Heart left ventricle (tissue), 16 donors: ENCODE measurements at regions not wholly inside any gene's neighbourhood (a gene's known extent, or its start where the extent isn't known, plus 50 kb on each side); places are given as distances from the start of the nearest gene placed in this dataset.

Experiments
- ATAC-seq, 4 donors: fragments of 200-7000 bp; cut with Tn5 transposase; one replicate each; pipeline ENCODE4 v1.9.1; 2020 to 2022; ENCODE audit warnings: moderate library complexity in 4 of 4, mild to moderate bottlenecking in 3 of 4, moderate number of reproducible peaks in 1 of 4
- DNase-seq, 5 donors: peaks; one replicate each; pipeline ENCODE4 v3.0.0-alpha.2; 2020
- H3K27ac ChIP-seq, 12 donors: fragments of 200-600 bp; sonication (generic) in 4 of 12; one replicate each; pipeline versions ENCODE4 v1.5.0 to v1.8.0; 2016 to 2022; ENCODE audit warnings: mild to moderate bottlenecking in 2 of 12
- H3K27me3 ChIP-seq, 9 donors: fragments of 200-600 bp; sonication (generic) in 2 of 9; one replicate each; pipeline versions ENCODE4 v1.5.1 to v1.8.0; 2016 to 2022; ENCODE audit warnings: mild to moderate bottlenecking in 3 of 9
- H3K36me3 ChIP-seq, 9 donors: fragments of 200-600 bp; sonication (generic) in 2 of 9; one replicate each; pipeline versions ENCODE4 v1.5.0 to v1.8.0; 2018 to 2022; ENCODE audit warnings: mild to moderate bottlenecking in 2 of 9
- H3K4me1 ChIP-seq, 12 donors: fragments of 200-600 bp; sonication (generic) in 4 of 12; one replicate each; pipeline versions ENCODE4 v1.5.0 to v1.8.0; 2016 to 2022; ENCODE audit warnings: mild to moderate bottlenecking in 3 of 12
- H3K4me3 ChIP-seq, 12 donors: fragments of 200-600 bp; sonication (generic) in 4 of 12; one replicate each; pipeline versions ENCODE4 v1.5.0 to v1.8.0; 2017 to 2022; ENCODE audit warnings: mild to moderate bottlenecking in 9 of 12, moderate library complexity in 4 of 12
- H3K9me3 ChIP-seq, 12 donors: fragments of 200-600 bp; sonication (generic) in 4 of 12; one replicate each; pipeline versions ENCODE4 v1.5.0 to v1.8.0; 2016 to 2022; ENCODE audit warnings: mild to moderate bottlenecking in 1 of 12
- CTCF ChIP-seq, 12 donors: fragments of 200-600 bp; sonication (generic) in 4 of 12; IDR thresholded peaks; one replicate each; pipeline versions ENCODE4 v1.5.0 to v1.8.0; 2018 to 2022; ENCODE audit warnings: antibody characterized with exemption in 12 of 12, mild to moderate bottlenecking in 5 of 12
- POLR2A ChIP-seq, 2 donors: fragments of 450-650 bp; IDR thresholded peaks; one replicate each; pipeline ENCODE4 v1.6.1; 2017; ENCODE audit warnings: antibody characterized with exemption in 2 of 2, mild to moderate bottlenecking in 2 of 2, moderate library complexity in 2 of 2
- WGBS, 4 donors: extraction: QIAGEN DNeasy Blood & Tissue Kit in 2 of 4; methylation state at CpG; one replicate each; pipeline versions ENCODE4 v1.1.5 to v1.1.7; 2013 to 2018; 5-methylcytosine and 5-hydroxymethylcytosine counted together
- intact Hi-C, 10 donors: fragments of 100-400 bp; cut with DNase I; formaldehyde crosslinking; loops; one replicate each; pipeline versions ENCODE4 v1.11.1 to v1.14.2; 2022
- donor health status: ischemic (EF 13 %, LVEDD 7.1; RV severe dilation, severe dysfunction).
- donor health status: healthy with polysubstance abuse.
- donor health status: DM: no; HTN: yes; CAD: no.
- donor health status: DM: no; HTN: no; CAD: no.
- donor health status: ischemic (EF 25% LVEDD 6.9; RV normal size, moderate dysfunction).
- donor health status: ischemic (EF 25% LVEDD 5.7; RV mildly dilated, moderate dysfunction).
- donor health status: healthy.
- donor health status: DM: yes; HTN: yes; CAD: no.
- donor health status: ischemic (EF 35%, LVEDD 5.7; RV mildly dilated, moderate dysfunction).
- donor health status: nonischemic (EF 11% LVEDD 7.7; RV severe dilation, severe dysfunction).
- donor health status: DM: yes; HTN: yes; CAD: no.
- donor health status: PGD.
- donor health status: ischemic (EF 29% LVEDD 5.4; RV normal size, mild dysfunction).
- donor health status: nonischemic (EF 23%, LVEDD 6.1; RV moderate dilation, normal function).

- no peak overlapping the region for H3K27ac ChIP-seq
- intact Hi-C loops, result no loop called here
- ATAC-seq (no peak), DNase-seq (no peak)
- 57 to 75% (median 68%) methylated on average over 8 of the region's 8 CpGs for WGBS, 4 donors
- no peaks in the 10 kb centered on the region for H3K27me3 ChIP-seq
- H3K4me3 ChIP-seq, result no peak overlapping the region
- TF ChIP-seq POLR2A (IDR thresholded peaks at IDR 0.05) (no peak), CTCF (IDR thresholded peaks at IDR 0.05) (no peak)
- H3K9me3 ChIP-seq, result no peaks in the 10 kb centered on the region
- peaks cover 0 to 22% (median 4%) of the 10 kb centered on the region in 12 donors for H3K4me1 ChIP-seq
- no peaks in the 10 kb centered on the region for H3K36me3 ChIP-seq
These were observed 156.4 kb downstream of the EFNB1 start for GRCh38 chrX:68985135-68985755.

- peaks cover 0 to 23% (median 0%) of the 10 kb centered on the region in 12 donors for H3K4me1 ChIP-seq
- no peak for TF ChIP-seq POLR2A (IDR thresholded peaks at IDR 0.05)
- TF ChIP-seq CTCF (IDR thresholded peaks at IDR 0.05), result no peak
- no peaks in the 10 kb centered on the region for H3K9me3 ChIP-seq
- 65 to 83% (median 73%) methylated on average over 3 of the region's 3 CpGs for WGBS, 4 donors
- H3K4me3 ChIP-seq, result no peak overlapping the region
- peak; percentile 68 to 94 (median 86) for ATAC-seq
- intact Hi-C loops, result no loop called here
- DNase-seq, result no peak
- H3K27ac ChIP-seq, result no peak overlapping the region
- no peaks in the 10 kb centered on the region for H3K27me3 ChIP-seq
- no peaks in the 10 kb centered on the region for H3K36me3 ChIP-seq
These were observed 154.4 kb downstream of the EFNB1 start for GRCh38 chrX:68983004-68983857.

DNA sequence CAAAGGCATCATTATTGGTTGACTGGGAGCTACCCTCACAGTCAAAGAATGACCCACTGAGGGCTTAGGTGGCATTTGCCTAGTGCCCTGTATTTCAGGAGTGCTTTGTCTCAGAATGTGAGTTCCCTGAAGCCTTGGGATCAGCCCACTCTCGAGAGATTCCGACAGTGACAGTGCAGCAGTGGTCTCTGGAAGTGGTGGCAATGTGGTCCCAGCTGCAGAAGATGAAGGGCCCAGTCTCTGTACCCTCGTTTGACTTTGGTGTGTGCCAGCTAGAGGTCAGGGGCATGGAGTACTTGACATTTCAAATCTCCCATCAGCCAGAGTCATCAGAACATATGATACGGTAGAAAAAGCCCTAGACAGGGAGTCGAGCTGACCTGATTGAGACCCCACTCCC, 153.7 kb downstream of the EFNB1 start:
- no peak overlapping the region for H3K4me3 ChIP-seq
- H3K36me3 ChIP-seq, result no peaks in the 10 kb centered on the region
- intact Hi-C loops, result no loop called here
- H3K9me3 ChIP-seq, result no peaks in the 10 kb centered on the region
- 66 to 89% (median 82%) methylated on average over 5 of the region's 5 CpGs for WGBS, 4 donors
- H3K27me3 ChIP-seq, result no peaks in the 10 kb centered on the region
- H3K27ac ChIP-seq, result no peak overlapping the region
- ATAC-seq, result no peak
- peaks cover 0 to 30% (median 2%) of the 10 kb centered on the region in 12 donors for H3K4me1 ChIP-seq
- DNase-seq, result no peak
- TF ChIP-seq POLR2A (IDR thresholded peaks at IDR 0.05) (no peak), CTCF (IDR thresholded peaks at IDR 0.05) (no peak)

DNA sequence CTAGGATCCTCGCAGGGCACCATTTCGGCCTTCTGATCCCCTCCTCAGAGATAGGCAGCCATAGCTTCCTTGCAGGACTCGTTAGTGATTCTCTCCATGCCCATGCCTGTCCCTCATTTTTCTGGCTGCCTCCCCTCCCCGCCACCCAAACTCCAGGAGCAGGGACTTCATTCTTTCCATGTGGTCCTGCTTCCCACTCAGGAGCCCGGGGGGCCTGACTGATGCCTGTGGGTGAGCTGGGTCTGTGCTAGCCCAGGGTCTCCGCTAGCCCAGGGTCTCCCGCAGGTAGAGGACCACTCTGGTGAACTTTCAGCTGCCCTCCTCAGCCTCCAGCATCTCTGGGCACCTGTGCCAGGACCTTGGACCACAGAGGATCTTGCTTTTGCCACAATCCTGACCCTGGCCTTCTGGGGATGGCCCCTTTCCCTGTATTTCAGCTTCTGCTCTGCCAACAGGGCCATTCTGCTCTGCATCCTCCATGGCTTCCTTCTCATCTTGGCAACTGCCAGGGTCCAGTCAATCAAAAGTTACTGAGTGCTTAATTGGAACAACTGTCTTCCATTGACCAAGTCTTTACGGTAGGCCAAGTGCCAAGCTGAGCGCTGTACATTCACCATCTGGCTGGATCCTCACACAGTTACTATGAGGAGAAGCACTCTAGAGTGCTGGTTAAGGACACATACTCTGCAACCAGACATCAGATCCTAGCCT, 152.2 kb downstream of the EFNB1 start:
- no peak for DNase-seq
- peaks cover 0 to 30% (median 2%) of the 10 kb centered on the region in 12 donors for H3K4me1 ChIP-seq
- H3K27me3 ChIP-seq, result no peaks in the 10 kb centered on the region
- 80 to 97% (median 93%) methylated on average over 9 of the region's 9 CpGs for whole genome bisulfite sequencing, 4 donors
- H3K36me3 ChIP-seq, result no peaks in the 10 kb centered on the region
- H3K27ac ChIP-seq, result no peak overlapping the region
- intact Hi-C loops, result no loop called here
- no peak for ATAC-seq
- no peak overlapping the region for H3K4me3 ChIP-seq
- TF ChIP-seq CTCF (IDR thresholded peaks at IDR 0.05) (no peak), POLR2A (IDR thresholded peaks at IDR 0.05) (no peak)
- H3K9me3 ChIP-seq, result peaks cover 0 to 3% (median 0%) of the 10 kb centered on the region in 12 donors
